8988T (cell line): ENCODE measurements at regions not wholly inside any gene's neighbourhood (a gene's known extent, or its start where the extent isn't known, plus 50 kb on each side); places are given as distances from the start of the nearest gene placed in this dataset.

Experiments
- DNase-seq: peaks from one replicate; pipeline ENCODE4 v3.0.0; 2011

GRCh38 chr1:219299420-219299819, 125.7 kb downstream of the LYPLAL1 start:
- no peak for DNase-seq

- DNase-seq = no peak
These were observed 125.0 kb downstream of the LYPLAL1 start for GRCh38 chr1:219298571-219299148.

- DNase-seq = no peak
These were observed 123.0 kb downstream of the LYPLAL1 start for GRCh38 chr1:219296430-219297355.

GRCh38 chr1:219294251-219294650, 120.6 kb downstream of the LYPLAL1 start:
- DNase-seq = no peak

- DNase-seq = no peak
These were observed 119.7 kb downstream of the LYPLAL1 start for GRCh38 chr1:219293410-219293809.

DNA sequence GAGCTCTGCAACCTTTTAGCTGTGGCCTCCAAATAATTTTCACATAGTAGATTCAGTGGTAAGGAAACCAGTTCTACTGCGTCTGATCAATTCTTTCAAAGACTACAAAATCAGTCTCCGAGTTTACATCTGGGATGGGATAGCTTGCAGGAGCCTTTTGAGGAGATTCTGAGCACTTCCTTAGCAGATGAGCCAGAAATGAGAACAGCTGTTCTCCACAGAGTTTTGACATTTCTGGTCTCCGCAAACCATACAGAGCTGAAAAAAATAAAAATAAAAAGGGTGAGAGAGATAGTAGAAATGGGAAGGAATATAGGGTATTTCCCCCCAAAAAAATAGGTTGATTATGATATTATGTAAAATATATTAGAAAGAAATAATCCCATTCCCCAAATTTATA, 119.3 kb downstream of the LYPLAL1 start:
- DNase-seq = no peak

GRCh38 chr1:219292341-219292740, 118.7 kb downstream of the LYPLAL1 start:
- DNase-seq = no peak

DNA sequence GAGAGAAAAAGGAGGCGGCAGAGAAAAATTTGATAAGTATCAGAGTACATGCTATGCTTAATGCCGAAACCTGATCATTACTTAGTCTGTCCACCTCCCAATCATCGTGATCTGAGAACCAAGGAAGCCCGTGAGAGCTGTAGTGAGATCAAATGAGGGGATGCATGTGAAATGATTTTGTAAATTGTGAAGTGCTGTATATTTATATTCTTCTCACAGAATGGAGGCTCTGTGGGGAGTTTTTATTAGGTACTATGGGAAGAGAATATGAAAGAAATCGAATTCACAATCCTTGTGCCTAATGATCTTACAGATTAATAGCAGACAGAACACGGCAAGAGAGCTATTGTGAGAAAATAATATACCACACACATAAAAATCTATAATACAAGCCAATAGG, 115.5 kb downstream of the LYPLAL1 start:
- DNase-seq = no peak

GRCh38 chr1:219283541-219283940, 109.9 kb downstream of the LYPLAL1 start:
- no peak for DNase-seq

GRCh38 chr1:219281831-219282230, 108.2 kb downstream of the LYPLAL1 start:
- DNase-seq = no peak

GRCh38 chr1:219279017-219279770, 105.5 kb downstream of the LYPLAL1 start:
- DNase-seq = no peak

DNA sequence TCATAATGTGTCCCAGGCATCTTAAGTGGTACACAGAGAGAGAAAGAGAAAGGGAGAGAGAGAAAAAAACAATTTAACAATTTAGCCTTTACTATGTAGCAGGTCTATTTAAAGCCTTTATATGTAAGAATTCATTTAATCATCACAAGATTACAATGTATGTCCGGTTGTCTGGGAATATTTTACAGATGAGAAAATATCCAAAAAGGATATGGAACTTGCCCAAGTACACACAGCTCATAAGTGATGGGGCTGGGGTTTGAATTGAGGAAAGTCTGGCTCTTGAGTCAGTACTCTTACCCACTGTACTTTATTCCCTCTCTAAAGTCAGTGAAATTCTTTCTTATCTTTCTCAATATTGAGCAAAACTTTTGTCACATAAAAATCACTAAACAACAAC, 104.6 kb downstream of the LYPLAL1 start:
- no peak for DNase-seq

GRCh38 chr1:219277304-219278105, 103.8 kb downstream of the LYPLAL1 start:
- no peak for DNase-seq

DNA sequence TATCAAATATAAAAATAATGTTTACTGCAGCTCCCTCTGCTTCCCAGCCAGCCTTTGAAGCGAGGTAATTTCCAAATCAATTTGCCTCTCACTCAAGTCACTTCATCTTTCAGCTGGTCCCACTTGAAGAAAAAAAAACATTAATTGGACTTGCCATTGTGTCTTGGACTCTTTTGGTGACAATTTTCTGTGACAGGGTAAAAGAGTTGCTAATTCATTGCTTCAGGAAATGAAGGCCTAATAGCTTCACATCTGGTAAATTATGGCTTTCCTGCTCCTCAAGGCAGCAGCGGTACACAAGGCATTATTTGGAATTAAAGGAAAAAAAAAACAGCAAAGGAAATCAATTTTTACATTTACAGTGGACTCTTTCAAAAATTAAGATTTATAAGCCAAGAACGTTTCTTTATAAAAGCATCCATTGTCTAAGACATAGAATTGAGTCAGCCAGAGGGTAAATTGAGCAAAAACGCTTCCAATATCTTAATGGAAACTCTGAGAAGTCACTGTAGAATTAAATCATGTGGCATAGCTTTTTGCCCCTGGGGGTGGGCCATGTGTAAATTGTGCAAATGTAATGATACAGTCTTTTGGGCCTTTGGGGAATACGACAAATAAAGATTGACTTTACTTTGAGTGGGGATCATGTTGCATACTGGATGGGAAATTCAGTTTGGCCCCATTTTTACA, 102.5 kb downstream of the LYPLAL1 start:
- DNase-seq = no peak

- no peak for DNase-seq
These were observed 99.5 kb downstream of the LYPLAL1 start for GRCh38 chr1:219273088-219273686.

- DNase-seq = no peak
These were observed 98.3 kb downstream of the LYPLAL1 start for GRCh38 chr1:219271818-219272535.

DNA sequence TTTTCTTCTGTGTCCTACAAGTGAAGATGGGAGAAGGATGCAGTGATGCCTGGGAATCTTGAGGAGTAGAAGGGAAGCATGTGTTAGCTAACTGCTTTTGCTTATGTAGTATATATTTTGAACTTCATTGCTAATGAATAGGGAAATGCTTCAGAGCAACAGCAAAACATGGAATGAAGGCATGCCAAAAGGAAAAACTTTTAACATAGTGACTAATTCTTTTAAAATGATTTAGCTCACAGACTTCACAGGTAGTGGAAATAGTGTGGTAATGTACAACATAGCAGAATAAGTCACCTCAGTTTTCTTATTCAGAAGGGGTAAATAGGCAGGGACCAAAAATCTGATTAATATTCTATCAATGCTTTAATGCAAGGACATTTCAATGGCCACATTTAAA, 95.5 kb downstream of the LYPLAL1 start:
- DNase-seq = no peak

DNA sequence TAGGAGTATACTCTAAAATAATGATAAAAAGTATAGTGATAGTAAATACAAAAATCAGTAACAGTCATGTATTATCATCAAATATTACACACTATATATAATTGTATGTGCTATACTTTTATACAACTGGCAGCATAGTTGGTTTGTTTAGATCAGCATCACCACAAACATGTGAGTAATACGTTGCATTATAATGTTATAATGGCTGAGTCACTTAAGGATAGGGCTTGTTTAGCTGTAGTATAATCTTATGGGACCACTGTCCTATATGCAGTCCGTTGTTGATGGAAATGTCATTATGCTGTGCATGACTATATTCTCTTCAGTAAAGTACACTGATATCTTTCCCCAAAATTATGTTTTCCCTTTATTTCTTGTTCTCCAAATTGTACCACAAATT, 92.8 kb downstream of the LYPLAL1 start:
- no peak for DNase-seq

DNA sequence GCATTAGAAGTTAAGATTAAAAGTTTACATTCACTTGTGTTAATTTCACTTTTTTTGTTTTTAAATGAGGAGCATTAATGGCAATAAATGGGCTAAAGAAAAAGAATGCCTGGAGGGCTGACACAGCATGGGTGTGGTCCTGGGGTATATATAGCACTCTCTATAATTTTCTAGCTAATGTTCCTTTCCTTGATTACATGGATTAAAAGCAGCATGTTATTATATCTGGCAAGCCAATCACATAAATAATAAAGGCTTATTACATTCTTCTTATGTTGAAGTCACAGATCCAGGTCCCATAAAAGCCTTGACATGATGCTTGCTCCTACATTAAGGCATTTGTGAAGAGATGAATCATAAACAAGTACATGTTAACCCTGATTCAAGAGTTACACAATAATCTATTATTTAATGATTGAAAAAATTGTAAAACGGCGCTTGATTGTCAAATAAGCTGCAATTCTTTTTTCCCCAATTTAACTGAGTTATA, 91.4 kb downstream of the LYPLAL1 start:
- DNase-seq = no peak

DNA sequence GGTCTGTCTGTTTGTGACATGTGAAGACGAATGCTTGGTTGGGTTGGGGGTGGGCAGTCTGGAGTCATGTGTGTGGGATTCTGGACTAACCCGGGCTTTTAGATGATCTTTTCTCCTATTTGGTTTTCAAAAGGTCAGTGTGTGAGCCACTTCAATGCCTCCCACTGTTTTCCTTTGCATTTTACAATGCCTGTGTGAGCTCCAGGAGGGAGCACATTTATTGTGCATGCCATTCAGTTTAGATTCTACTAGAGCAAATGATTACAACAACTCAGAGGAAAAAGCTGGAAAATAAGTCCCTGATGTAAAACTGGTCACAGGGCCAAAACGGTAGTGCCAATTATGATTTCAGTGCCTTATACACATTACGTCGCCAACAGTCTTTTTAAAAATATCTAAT, 90.9 kb downstream of the LYPLAL1 start:
- DNase-seq = no peak
